GM20000 (cell line): ENCODE measurements at regions not wholly inside any gene's neighbourhood (a gene's known extent, or its start where the extent isn't known, plus 50 kb on each side); places are given as distances from the start of the nearest gene placed in this dataset.

ENCODE experiments used
- DNase-seq: peaks from one replicate; pipeline ENCODE4 v3.0.0; 2012; ENCODE audit warnings: low spot score
- TF ChIP-seq, protein P1 (sequence below): IDR thresholded peaks from 2 replicates; pipeline ENCODE4 v1.5.1; 2012; ENCODE audit warnings: mild to moderate bottlenecking, control low read depth; ENCODE audit errors: extremely low read depth, missing control alignments

DNA sequence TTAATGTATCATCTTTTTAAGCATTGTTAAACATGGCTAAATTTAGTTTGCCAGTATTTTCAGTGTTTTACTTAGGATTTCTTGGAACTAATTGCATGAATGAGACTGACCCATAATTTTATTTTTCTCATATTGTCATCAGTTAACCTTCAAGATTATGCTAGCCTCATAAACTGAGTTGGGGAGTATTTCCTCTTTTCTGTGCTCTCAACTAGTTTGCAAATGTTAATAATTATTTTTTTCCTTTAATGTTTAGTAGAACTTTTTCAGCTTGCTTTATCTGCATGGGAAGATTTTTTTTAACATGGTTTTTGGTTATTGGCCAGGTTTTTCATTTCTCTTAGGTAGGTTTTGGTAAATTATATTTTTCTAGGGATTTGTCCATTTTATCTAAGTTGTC lies 235.4 kb upstream of the SESN3 start:
- TF ChIP-seq, protein P1, sequence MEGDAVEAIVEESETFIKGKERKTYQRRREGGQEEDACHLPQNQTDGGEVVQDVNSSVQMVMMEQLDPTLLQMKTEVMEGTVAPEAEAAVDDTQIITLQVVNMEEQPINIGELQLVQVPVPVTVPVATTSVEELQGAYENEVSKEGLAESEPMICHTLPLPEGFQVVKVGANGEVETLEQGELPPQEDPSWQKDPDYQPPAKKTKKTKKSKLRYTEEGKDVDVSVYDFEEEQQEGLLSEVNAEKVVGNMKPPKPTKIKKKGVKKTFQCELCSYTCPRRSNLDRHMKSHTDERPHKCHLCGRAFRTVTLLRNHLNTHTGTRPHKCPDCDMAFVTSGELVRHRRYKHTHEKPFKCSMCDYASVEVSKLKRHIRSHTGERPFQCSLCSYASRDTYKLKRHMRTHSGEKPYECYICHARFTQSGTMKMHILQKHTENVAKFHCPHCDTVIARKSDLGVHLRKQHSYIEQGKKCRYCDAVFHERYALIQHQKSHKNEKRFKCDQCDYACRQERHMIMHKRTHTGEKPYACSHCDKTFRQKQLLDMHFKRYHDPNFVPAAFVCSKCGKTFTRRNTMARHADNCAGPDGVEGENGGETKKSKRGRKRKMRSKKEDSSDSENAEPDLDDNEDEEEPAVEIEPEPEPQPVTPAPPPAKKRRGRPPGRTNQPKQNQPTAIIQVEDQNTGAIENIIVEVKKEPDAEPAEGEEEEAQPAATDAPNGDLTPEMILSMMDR = no peak
- no peak for DNase-seq

DNA sequence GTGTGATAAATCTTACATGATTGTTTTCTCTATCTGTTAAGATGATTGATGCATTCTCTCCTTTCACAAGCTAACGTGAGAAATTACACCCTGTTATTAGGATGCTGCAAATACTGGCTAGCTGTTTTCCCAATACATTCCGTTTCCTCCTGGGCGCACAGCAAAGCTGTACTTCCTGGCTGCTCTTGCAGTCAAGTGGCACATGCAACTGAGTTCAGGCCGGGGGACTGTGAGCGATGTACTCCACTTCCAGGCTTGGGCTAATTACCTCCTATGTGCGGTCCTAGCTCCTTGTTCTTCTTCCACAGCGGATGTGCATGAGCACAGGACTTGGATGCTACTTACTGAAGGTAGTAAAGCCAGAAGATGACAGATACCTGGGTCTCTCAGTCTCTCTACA lies 234.9 kb upstream of the SESN3 start:
- DNase-seq = no peak
- TF ChIP-seq, protein P1 = no peak

DNA sequence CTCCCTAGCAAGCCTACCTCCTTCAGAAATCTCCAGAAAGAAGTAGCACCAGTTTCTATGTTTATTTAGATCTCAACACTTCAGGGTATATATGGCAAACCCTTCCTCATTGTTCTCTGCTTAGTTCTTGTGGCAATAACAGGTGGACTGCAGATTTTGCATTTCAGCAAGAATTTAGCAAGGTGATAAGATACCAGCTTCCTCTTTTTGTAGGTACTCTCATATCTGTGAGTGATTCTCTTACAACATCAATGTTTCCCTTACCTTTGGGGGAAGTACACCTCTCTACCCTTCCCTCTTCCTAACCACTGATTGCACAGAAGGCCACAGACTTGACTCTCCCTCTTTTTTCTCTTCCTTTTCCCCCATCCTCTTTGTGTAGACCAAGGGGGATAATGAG lies 230.9 kb upstream of the SESN3 start:
- DNase-seq = no peak
- TF ChIP-seq, protein P1 = no peak

DNA sequence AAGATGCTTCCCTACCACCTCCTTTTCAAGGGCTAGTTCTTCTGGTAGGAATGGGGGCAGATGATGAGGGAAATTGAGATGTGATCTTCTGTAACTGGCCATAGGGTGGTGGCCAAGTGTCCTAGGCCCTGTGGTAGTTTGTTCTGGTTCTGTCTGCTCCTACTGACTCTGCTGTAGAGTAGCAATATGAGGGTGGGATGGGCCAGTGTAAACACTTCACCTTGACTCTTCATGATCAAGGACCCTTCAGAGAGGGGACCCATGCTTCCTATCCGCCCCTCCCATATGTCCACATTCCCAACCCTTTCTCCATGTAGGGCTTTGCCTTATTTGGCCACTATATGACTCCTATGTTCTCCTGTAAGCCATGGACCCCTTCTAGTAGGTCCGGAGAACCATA lies 230.3 kb upstream of the SESN3 start:
- DNase-seq = no peak
- TF ChIP-seq, protein P1 = no peak

DNA sequence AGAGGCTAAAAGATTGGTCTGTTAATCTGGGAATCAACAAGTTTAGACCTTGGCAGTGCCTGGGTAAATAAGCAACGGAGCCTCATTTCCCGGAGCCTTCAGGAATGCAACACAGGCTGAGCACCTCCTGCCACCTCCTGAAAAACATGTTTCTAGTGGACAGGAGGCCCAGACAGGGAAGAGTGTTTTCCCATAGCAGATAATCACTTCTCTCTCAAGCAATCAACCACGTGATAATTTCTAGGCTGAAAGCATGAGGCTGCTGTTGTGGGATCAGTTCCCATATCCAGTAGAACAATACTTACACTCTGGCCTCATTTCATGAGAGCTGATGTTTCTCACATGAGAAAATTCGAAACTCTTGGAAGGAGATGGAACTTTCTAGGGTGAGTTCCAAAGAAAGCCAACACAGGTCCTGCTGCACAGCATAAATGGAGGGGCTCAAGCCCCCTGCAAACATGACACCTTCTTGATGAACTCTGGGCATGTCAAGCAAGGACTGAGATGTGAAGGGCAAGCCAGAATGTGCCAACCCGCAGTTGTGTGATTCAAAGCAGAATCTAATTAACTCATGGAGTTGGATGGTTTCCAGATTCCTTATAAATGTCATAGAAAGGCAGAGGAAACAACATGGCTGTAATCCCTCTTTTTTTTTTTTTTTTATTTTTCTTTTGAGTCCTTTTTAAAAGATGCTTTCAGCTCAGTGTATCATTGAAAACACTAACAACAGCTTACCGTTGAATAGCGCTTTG lies 228.5 kb upstream of the SESN3 start:
- TF ChIP-seq, protein P1 = no peak
- no peak for DNase-seq

DNA sequence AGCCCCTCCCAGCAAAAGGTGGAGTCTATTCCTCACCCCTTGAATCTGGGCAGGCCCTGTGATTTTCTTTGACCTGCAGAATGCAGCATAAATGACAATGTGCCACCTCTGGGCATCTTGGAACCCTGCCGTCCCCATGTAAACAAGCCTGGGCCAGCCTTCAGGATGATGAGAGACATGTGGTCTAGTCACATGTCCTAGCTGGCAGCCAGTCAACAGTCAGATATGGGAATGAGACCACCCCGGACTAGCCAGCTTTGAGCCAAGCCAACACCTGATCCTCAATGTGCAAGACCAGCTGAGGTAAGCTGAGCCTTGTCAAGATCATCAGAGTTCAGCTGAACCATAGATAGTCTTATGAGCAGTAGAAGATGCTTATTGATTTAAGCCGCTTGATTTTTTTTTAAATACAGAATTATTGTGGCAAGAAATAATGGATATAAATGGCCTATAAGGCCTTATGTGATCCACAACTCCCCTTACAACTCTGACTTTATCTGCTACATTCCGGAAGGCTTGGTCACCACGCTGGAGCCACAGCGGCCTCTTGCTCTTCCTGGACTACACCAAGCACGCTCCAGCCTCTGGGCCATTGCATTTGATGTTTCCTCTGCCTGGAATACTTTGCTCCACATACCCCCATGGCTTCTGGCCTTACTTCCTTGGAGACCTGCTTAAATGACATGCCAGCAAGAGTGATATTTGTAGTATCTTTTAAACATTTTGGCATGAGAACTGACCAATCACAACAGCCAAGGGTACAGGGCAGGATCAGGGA lies 225.9 kb upstream of the SESN3 start:
- TF ChIP-seq, protein P1 = no peak
- no peak for DNase-seq

DNA sequence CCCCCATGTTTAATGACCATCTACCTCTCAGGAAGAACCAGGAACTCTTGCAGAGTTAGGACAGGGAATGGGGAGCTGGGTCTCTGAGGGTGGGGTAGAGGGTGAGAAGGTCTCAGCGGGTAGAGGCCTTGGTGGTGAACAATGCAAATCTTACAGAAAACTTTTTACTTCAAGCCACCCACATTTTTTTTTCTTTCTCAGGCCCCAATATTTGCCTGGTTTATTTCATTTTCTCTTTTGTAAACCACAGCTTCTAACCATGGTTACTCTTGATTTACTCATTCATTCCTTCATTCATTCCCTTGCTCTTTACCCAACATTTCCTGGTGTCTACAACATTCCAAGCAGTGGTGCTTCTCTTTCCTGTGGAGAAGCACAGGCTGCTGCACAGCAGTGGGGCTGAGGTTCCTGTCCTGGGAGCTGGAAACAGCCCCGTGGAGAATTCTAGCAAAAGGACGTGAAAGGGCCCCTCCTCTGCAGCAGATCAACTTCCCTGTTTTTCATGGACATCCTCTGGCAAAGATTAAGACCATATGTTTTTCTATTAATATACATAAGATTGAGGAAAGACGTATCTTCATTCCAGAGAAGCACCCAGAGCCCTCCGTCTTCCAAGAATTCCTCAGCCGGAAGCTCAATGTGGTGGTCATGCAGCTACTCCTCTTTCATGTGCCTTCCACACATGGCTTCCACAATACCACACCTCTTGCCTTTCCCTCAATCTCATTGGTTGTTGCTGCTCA lies 224.4 kb upstream of the SESN3 start:
- TF ChIP-seq, protein P1 = no peak
- DNase-seq = peak; percentile 20
